ENCODE measurements at regions not wholly inside any gene's neighbourhood (a gene's known extent, or its start where the extent isn't known, plus 50 kb on each side); places are given as distances from the start of the nearest gene placed in this dataset.

DNA sequence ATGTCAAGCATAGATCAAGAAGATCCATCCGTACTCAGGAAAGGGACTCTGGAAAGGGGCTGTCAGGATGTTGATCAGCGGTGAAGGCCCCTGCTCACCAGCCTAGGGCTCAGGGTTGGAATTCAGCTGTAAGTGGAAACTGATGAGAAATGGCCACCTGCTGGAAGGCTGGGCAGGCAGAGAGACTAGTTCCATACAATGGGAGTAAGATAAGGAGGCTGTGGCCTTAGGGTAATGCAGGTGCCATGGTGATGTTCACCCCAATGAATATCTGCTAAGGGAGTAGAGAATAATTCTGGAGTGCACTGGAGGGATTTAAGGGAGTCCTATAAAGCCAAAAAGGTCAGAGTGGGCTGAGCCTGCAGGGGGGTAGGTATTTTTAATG, 256.6 kb downstream of the CYRIA start:
- 69 to 93% (median 93%) methylated on average over 2 of the region's 2 CpGs for WGBS, 5 donors
- no peaks in the 10 kb centered on the region for H3K36me3 ChIP-seq

GRCh38 chr2:16408331-16409005, 257.2 kb downstream of the CYRIA start:
- Histone ChIP-seq H3K27ac (no peak overlapping the region), H3K9me3 (no peaks in the 10 kb centered on the region), H3K36me3 (no peaks in the 10 kb centered on the region), H3K4me3 (no peak overlapping the region), H3K27me3 (replicated peaks in 1 of 7) (no peaks in the 10 kb centered on the region), H3K4me1 (no peaks in the 10 kb centered on the region)
- 67 to 86% (median 82%) methylated on average over 4 of the region's 4 CpGs for WGBS, 5 donors
- TF ChIP-seq CTCF (IDR thresholded peaks at IDR 0.05 in 8 of 11, conservative IDR thresholded peaks at IDR 0.05 in 3 of 11) (no peak), POLR2A (IDR thresholded peaks at IDR 0.05) (no peak), POLR2AphosphoS5 (IDR thresholded peaks at IDR 0.05) (no peak)
- intact Hi-C loops (cut with DNase I; ENCODE audit: low total_unique reads) = no loop called here
- DNase-seq = no peak

More for the DNA sequence above, 256.6 kb downstream of the CYRIA start:
- no peak for DNase-seq
- no peaks in the 10 kb centered on the region for H3K4me1 ChIP-seq
- intact Hi-C loops (cut with DNase I; ENCODE audit: low total_unique reads) = no loop called here
- no peak overlapping the region for H3K27ac ChIP-seq
- TF ChIP-seq POLR2AphosphoS5 (IDR thresholded peaks at IDR 0.05) = no peak
- no peak for TF ChIP-seq CTCF (IDR thresholded peaks at IDR 0.05 in 8 of 11, conservative IDR thresholded peaks at IDR 0.05 in 3 of 11)
- TF ChIP-seq POLR2A (IDR thresholded peaks at IDR 0.05) = no peak
- no peak overlapping the region for H3K4me3 ChIP-seq
- H3K9me3 ChIP-seq = no peaks in the 10 kb centered on the region
- H3K27me3 ChIP-seq (replicated peaks in 1 of 7) = no peaks in the 10 kb centered on the region

- Histone ChIP-seq H3K27me3 (replicated peaks in 1 of 7) (no peaks in the 10 kb centered on the region), H3K9me3 (no peaks in the 10 kb centered on the region), H3K4me1 (no peaks in the 10 kb centered on the region), H3K36me3 (no peaks in the 10 kb centered on the region), H3K4me3 (no peak overlapping the region), H3K27ac (no peak overlapping the region)
- 76 to 89% (median 86%) methylated on average over 7 to 10 of the region's 10 CpGs for WGBS, 5 donors
- no peak for TF ChIP-seq POLR2AphosphoS5 (IDR thresholded peaks at IDR 0.05)
- no peak for TF ChIP-seq CTCF (IDR thresholded peaks at IDR 0.05 in 8 of 11, conservative IDR thresholded peaks at IDR 0.05 in 3 of 11)
- intact Hi-C loops (cut with DNase I; ENCODE audit: low total_unique reads) = no loop called here
- no peak for DNase-seq
These were observed 258.3 kb downstream of the CYRIA start for GRCh38 chr2:16407358-16407757.

GRCh38 chr2:16406496-16407289, 258.9 kb downstream of the CYRIA start:
- Histone ChIP-seq H3K4me1 (no peaks in the 10 kb centered on the region), H3K27ac (no peak overlapping the region), H3K27me3 (replicated peaks in 1 of 7) (no peaks in the 10 kb centered on the region), H3K4me3 (no peak overlapping the region), H3K9me3 (no peaks in the 10 kb centered on the region), H3K36me3 (no peaks in the 10 kb centered on the region)
- 74 to 80% (median 75%) methylated on average over 7 of the region's 7 CpGs for WGBS, 5 donors
- no peak for DNase-seq
- TF ChIP-seq CTCF (IDR thresholded peaks at IDR 0.05 in 8 of 11, conservative IDR thresholded peaks at IDR 0.05 in 3 of 11) (no peak), POLR2A (IDR thresholded peaks at IDR 0.05) (no peak), POLR2AphosphoS5 (IDR thresholded peaks at IDR 0.05) (no peak)
- intact Hi-C loops (cut with DNase I; ENCODE audit: low total_unique reads) = no loop called here
